H1 (cell line): ENCODE measurements at regions not wholly inside any gene's neighbourhood (a gene's known extent, or its start where the extent isn't known, plus 50 kb on each side); places are given as distances from the start of the nearest gene placed in this dataset.

Experiments
- CTCF ChIA-PET: fragments of 300-600 bp; sonication (Branson Sonifier 250); formaldehyde crosslinking; loops from one replicate; lab custom pipeline; 2021; ENCODE audit not compliant: partially characterized antibody; lab: Charles Lee
- POLR2A ChIA-PET: fragments of 300-600 bp; sonication (Branson Sonifier 250); formaldehyde crosslinking; loops from one replicate; lab custom pipeline; 2021; ENCODE audit warnings: inconsistent platforms; ENCODE audit not compliant: partially characterized antibody; lab: Charles Lee
- DNase-seq, 2 experiments: peaks; one replicate each; pipeline versions ENCODE4 v3.0.0 to v3.0.0-alpha.2; 2010 to 2022; ENCODE audit warnings: low spot score in 2 of 2, low read depth in 1 of 2, mixed read lengths in 1 of 2
- FAIRE-seq: peaks from 2 replicates; lab custom pipeline; 2011; peaks lifted over from hg19 to GRCh38; lab: Jason Lieb, UNC
- H2AFZ ChIP-seq: 2 replicates; pipeline ENCODE4 v1.8.1; 2012; ENCODE audit warnings: low read length, inconsistent platforms
- H2AK5ac ChIP-seq: 2 replicates; pipeline ENCODE4 v1.6.1; 2013; ENCODE audit warnings: low read depth, low read length
- H2BK120ac ChIP-seq: replicated peaks from 2 replicates; pipeline ENCODE3; 2013; ENCODE audit warnings: low read depth, low read length, inconsistent platforms
- H2BK12ac ChIP-seq: 2 replicates; pipeline ENCODE4 v1.6.1; 2013; ENCODE audit warnings: low read depth, low read length
- H2BK15ac ChIP-seq: 2 replicates; pipeline ENCODE4 v1.6.1; 2013; ENCODE audit warnings: low read length
- H2BK20ac ChIP-seq: 2 replicates; pipeline ENCODE4 v1.6.1; 2013; ENCODE audit warnings: low read length
- H2BK5ac ChIP-seq: 2 replicates; pipeline ENCODE4 v1.6.1; 2013; ENCODE audit warnings: low read depth, low read length
- H3K14ac ChIP-seq: 2 replicates; pipeline ENCODE4 v1.6.1; 2013; ENCODE audit warnings: inconsistent platforms; ENCODE audit not compliant: insufficient read length
- H3K18ac ChIP-seq: 2 replicates; pipeline ENCODE4 v1.6.1; 2013; ENCODE audit warnings: low read length; ENCODE audit errors: extremely low read depth
- H3K23ac ChIP-seq: 2 replicates; pipeline ENCODE4 v1.6.1; 2013; ENCODE audit warnings: inconsistent platforms; ENCODE audit not compliant: insufficient read length
- H3K23me2 ChIP-seq: 2 replicates; pipeline ENCODE4 v1.6.1; 2013; ENCODE audit warnings: low read depth, low read length
- H3K27ac ChIP-seq: 2 replicates; pipeline ENCODE4 v1.6.1; 2011; ENCODE audit warnings: low read depth, low read length, inconsistent platforms
- H3K27me3 ChIP-seq, 4 experiments: replicated peaks in 1 of 4; 1 replicate in 1 of 4; 2 replicates in 3 of 4; pipeline versions ENCODE4 v1.6.1 to v1.8.1; 2011 to 2013; ENCODE audit warnings: low read length in 3 of 4, mild to moderate bottlenecking in 3 of 4, inconsistent platforms in 2 of 4, mixed read lengths in 2 of 4, moderate library complexity in 1 of 4; ENCODE audit not compliant: control insufficient read depth in 3 of 4, insufficient read depth in 3 of 4; ENCODE audit errors: extremely low read depth in 1 of 4
- H3K36me3 ChIP-seq, 4 experiments: 2 replicates each; pipeline versions ENCODE4 v1.6.1 to v1.8.1; 2011 to 2013; ENCODE audit warnings: mild to moderate bottlenecking in 4 of 4, low read length in 3 of 4, moderate library complexity in 2 of 4, control low read depth in 1 of 4, inconsistent platforms in 1 of 4; ENCODE audit not compliant: insufficient read depth in 4 of 4, control insufficient read depth in 2 of 4
- H3K4ac ChIP-seq: replicated peaks from 2 replicates; pipeline ENCODE3; 2013; ENCODE audit warnings: low read length, low read depth, mixed read lengths, inconsistent platforms; ENCODE audit not compliant: insufficient read length
- H3K4me1 ChIP-seq, 4 experiments: replicated peaks in 1 of 4; 1 replicate in 1 of 4; 2 replicates in 3 of 4; pipeline versions ENCODE4 v1.6.1 to v1.8.1; 2011 to 2013; ENCODE audit warnings: low read length in 3 of 4, inconsistent platforms in 2 of 4, mixed read lengths in 1 of 4; ENCODE audit not compliant: insufficient read depth in 4 of 4, control insufficient read depth in 3 of 4
- H3K4me2 ChIP-seq, 2 experiments: 2 replicates each; pipeline versions ENCODE4 v1.6.1 to v1.8.1; 2011 to 2013; ENCODE audit warnings: low read depth in 2 of 2, low read length in 2 of 2, control low read depth in 1 of 2, inconsistent platforms in 1 of 2, mild to moderate bottlenecking in 1 of 2; ENCODE audit not compliant: insufficient read depth in 1 of 2
- H3K4me3 ChIP-seq, 4 experiments: fragments of 200-600, 300-600 bp in 1 of 4; sonication (generic), shearing (Covaris generic), sonication (Bioruptor Twin) in 1 of 4; 2 replicates each; pipeline versions ENCODE4 v1.5.1 to v1.8.1; 2011 to 2016; ENCODE audit warnings: low read length in 4 of 4, low read depth in 3 of 4, control low read depth in 2 of 4, inconsistent platforms in 2 of 4, mild to moderate bottlenecking in 2 of 4, mixed read lengths in 1 of 4, moderate library complexity in 1 of 4; ENCODE audit not compliant: insufficient read depth in 2 of 4; ENCODE audit errors: extremely low read depth in 1 of 4
- H3K56ac ChIP-seq: replicated peaks from 2 replicates; pipeline ENCODE3; 2013; ENCODE audit warnings: low read depth, mild to moderate bottlenecking, mixed read lengths, low read length, inconsistent platforms; ENCODE audit not compliant: insufficient read length
- H3K79me1 ChIP-seq: 2 replicates; pipeline ENCODE4 v1.6.1; 2013; ENCODE audit warnings: low read depth, low read length, control low read depth
- H3K79me2 ChIP-seq, 2 experiments: 2 replicates each; pipeline versions ENCODE4 v1.6.1 to v1.8.1; 2012 to 2013; ENCODE audit warnings: low read length in 2 of 2, mild to moderate bottlenecking in 2 of 2, inconsistent platforms in 1 of 2; ENCODE audit not compliant: insufficient read depth in 2 of 2, control insufficient read depth in 1 of 2
- H3K9ac ChIP-seq, 4 experiments: replicated peaks in 1 of 4; 1 replicate in 1 of 4; 2 replicates in 3 of 4; pipeline versions ENCODE4 v1.6.1 to v1.8.1; 2011 to 2013; ENCODE audit warnings: low read depth in 3 of 4, low read length in 3 of 4, control low read depth in 2 of 4, mild to moderate bottlenecking in 2 of 4, moderate library complexity in 2 of 4, inconsistent platforms in 1 of 4; ENCODE audit errors: extremely low read depth in 1 of 4
- H3K9me3 ChIP-seq, 2 experiments: 2 replicates each; pipeline versions ENCODE4 v1.6.1 to v1.8.1; 2012 to 2013; ENCODE audit warnings: mild to moderate bottlenecking in 2 of 2, moderate library complexity in 2 of 2, control low read depth in 1 of 2, inconsistent platforms in 1 of 2, low read depth in 1 of 2, low read length in 1 of 2, mixed read lengths in 1 of 2; ENCODE audit not compliant: insufficient read depth in 2 of 2
- H4K20me1 ChIP-seq, 2 experiments: replicated peaks in 1 of 2; 2 replicates each; pipeline versions ENCODE3 to v1.8.1; 2011 to 2013; ENCODE audit warnings: inconsistent platforms in 2 of 2, low read length in 2 of 2, mild to moderate bottlenecking in 1 of 2; ENCODE audit not compliant: insufficient read depth in 2 of 2, control insufficient read depth in 1 of 2
- H4K5ac ChIP-seq: 2 replicates; pipeline ENCODE4 v1.6.1; 2013; ENCODE audit warnings: low read length, low read depth, mixed read lengths, inconsistent platforms; ENCODE audit not compliant: insufficient read length
- H4K8ac ChIP-seq: 2 replicates; pipeline ENCODE4 v1.8.0; 2013; ENCODE audit warnings: mild to moderate bottlenecking, moderate library complexity, low read length, inconsistent platforms; ENCODE audit not compliant: insufficient read depth; ENCODE audit errors: extremely low read depth
- H4K91ac ChIP-seq: replicated peaks from 2 replicates; pipeline ENCODE3; 2013; ENCODE audit warnings: low read length, mixed read lengths, inconsistent platforms; ENCODE audit not compliant: insufficient read length
- CHD1 ChIP-seq: IDR thresholded peaks from 2 replicates; pipeline ENCODE4 v1.6.1; 2012; ENCODE audit warnings: low read depth, low read length, improper control_type of control experiment
- EP300 ChIP-seq, 2 experiments: IDR thresholded peaks; 1 replicate in 1 of 2; 2 replicates in 1 of 2; pipeline ENCODE4 v1.6.1; 2011 to 2012; ENCODE audit warnings: low read depth in 2 of 2, low read length in 2 of 2, mild to moderate bottlenecking in 2 of 2, borderline replicate concordance in 1 of 2, inconsistent platforms in 1 of 2, moderate library complexity in 1 of 2
- GABPA ChIP-seq: IDR thresholded peaks from 2 replicates; pipeline ENCODE4 v1.6.1; 2011; ENCODE audit warnings: mild to moderate bottlenecking, low read length, moderate library complexity, borderline replicate concordance; ENCODE audit not compliant: insufficient read depth
- JUN ChIP-seq: IDR thresholded peaks from 2 replicates; pipeline ENCODE4 v1.6.1; 2011; ENCODE audit warnings: low read depth, mild to moderate bottlenecking, improper control_type of control experiment, low read length
- JUND ChIP-seq: IDR thresholded peaks from 2 replicates; pipeline ENCODE4 v1.6.1; 2011; ENCODE audit warnings: mild to moderate bottlenecking, improper control_type of control experiment, low read length
- RAD21 ChIP-seq, 2 experiments: IDR thresholded peaks in 1 of 2; conservative IDR thresholded peaks in 1 of 2; 2 replicates each; pipeline ENCODE4 v1.6.1; 2011; ENCODE audit warnings: low read depth in 2 of 2, low read length in 2 of 2, improper control_type of control experiment in 1 of 2, inconsistent platforms in 1 of 2, mild to moderate bottlenecking in 1 of 2, moderate library complexity in 1 of 2
- RNF2 ChIP-seq: fragments of 200-900, 300-1000 bp; sonication (generic); IDR thresholded peaks from 2 replicates; pipeline ENCODE4 v1.7.1; 2016; ENCODE audit warnings: borderline replicate concordance, low read depth, mild to moderate bottlenecking, antibody characterized with exemption, low read length; ENCODE audit not compliant: poor library complexity, severe bottlenecking; ENCODE audit errors: missing control alignments
- RXRA ChIP-seq: IDR thresholded peaks from 2 replicates; pipeline ENCODE4 v1.6.1; 2011; ENCODE audit warnings: low read depth, mild to moderate bottlenecking, low read length, moderate library complexity; ENCODE audit not compliant: insufficient read depth
- SAP30 ChIP-seq: fragments of 300-600 bp; sonication (generic); IDR thresholded peaks from 2 replicates; pipeline ENCODE4 v1.7.1; 2012; ENCODE audit warnings: low read length, moderate library complexity, mild to moderate bottlenecking, inconsistent platforms; ENCODE audit not compliant: insufficient read depth, insufficient replicate concordance
- SIX5 ChIP-seq: IDR thresholded peaks from 2 replicates; pipeline ENCODE4 v1.6.1; 2011; ENCODE audit warnings: mild to moderate bottlenecking, low read depth, low read length
- SP2 ChIP-seq: IDR thresholded peaks from 2 replicates; pipeline ENCODE4 v1.6.1; 2012; ENCODE audit warnings: mild to moderate bottlenecking, low read length, inconsistent platforms
- TAF7 ChIP-seq: optimal IDR thresholded peaks from 2 replicates; pipeline ENCODE3; 2011; ENCODE audit warnings: low read depth, mild to moderate bottlenecking, inconsistent platforms, low read length, moderate library complexity, borderline replicate concordance
- TCF12 ChIP-seq: IDR thresholded peaks from 2 replicates; pipeline ENCODE4 v1.6.1; 2011; ENCODE audit warnings: low read depth, mild to moderate bottlenecking, low read length
- WGBS, 2 experiments: shearing (Covaris generic) in 1 of 2; methylation state at CpG; one replicate each; pipeline versions ENCODE4 v1.1.6 to v1.1.7; 2013 to 2015; ENCODE audit warnings: low lambda C conversion rate in 2 of 2, mixed read lengths in 2 of 2, inconsistent platforms in 1 of 2, low coverage in 1 of 2, missing lambda C conversion rate in 1 of 2; ENCODE audit not compliant: insufficient replicate concordance in 2 of 2, insufficient coverage in 1 of 2, insufficient read length in 1 of 2; ENCODE audit errors: extremely low coverage in 1 of 2, missing lambda C conversion rate in 1 of 2; 5-methylcytosine and 5-hydroxymethylcytosine counted together

DNA sequence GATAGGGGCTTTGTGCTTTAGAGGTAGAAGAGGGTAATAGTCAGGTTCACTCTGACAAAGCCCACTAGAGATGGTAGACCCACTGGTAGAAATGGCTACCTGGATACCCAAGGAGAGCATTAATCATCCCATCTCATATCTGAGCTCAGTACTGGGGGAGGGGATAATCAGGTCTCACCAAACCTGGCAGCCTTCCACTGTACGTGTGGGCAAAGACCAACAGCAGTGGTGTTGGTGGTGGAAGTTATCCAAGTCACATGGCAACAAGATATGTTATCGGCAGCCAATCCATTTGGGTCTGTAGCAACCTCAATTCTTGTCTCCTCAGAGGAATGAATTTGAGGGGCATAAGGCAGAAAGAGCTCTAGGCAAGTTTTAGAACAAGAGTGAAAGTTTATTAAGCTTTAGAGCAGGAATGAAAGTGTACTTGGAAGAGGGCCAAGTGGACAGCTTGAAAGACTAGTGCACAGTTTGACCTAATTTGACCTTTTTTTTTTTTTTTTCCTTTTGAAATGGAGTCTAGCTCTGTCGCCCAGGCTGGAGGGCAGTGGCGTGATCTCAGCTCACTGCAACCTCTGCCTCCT is 67.0 kb upstream of the CXCL13 start:
- Histone ChIP-seq H3K4me3 (no peak overlapping the region), H3K14ac (no peak overlapping the region), H3K4me2 (no peak overlapping the region), H3K56ac (no peak overlapping the region), H3K4me1 (no peaks in the 10 kb centered on the region), H3K36me3 (no peaks in the 10 kb centered on the region), H4K8ac (no peak overlapping the region), H4K5ac (no peak overlapping the region), H3K9me3 (peaks cover 7 to 14% of the 10 kb centered on the region in 2 experiments), H2BK120ac (no peak overlapping the region), H2BK20ac (no peak overlapping the region), H4K91ac (no peak overlapping the region), H3K79me1 (no peaks in the 10 kb centered on the region), H3K27me3 (no peaks in the 10 kb centered on the region), H3K23me2 (no peaks in the 10 kb centered on the region), H3K18ac (no peak overlapping the region), H3K23ac (no peak overlapping the region), H2BK12ac (no peak overlapping the region), H2BK15ac (no peak overlapping the region), H3K9ac (no peak overlapping the region), H3K4ac (no peak overlapping the region), H3K27ac (no peak overlapping the region), H2BK5ac (no peak overlapping the region), H3K79me2 (no peaks in the 10 kb centered on the region), H4K20me1 (no peaks in the 10 kb centered on the region), H2AK5ac (no peak overlapping the region), H2AFZ (no peak overlapping the region)
- ChIA-PET POLR2A (no interaction called here), CTCF (interaction anchor here (1.1 to 1.9 kb wide), 3 partner anchors 14 to 61 kb away, joined by 3 to 7 read pairs (median 5); no protein-coding TSS in a partner anchor)
- DNase-seq (no peak), FAIRE-seq (no peak)
- 77% methylated on average over 4 of the region's 4 CpGs; no CpG with 5 or more reads in 1 of the 2 experiments for WGBS, 2 experiments
- TF ChIP-seq SIX5 (no peak), JUND (no peak), CHD1 (no peak), JUN (no peak), RAD21 (IDR thresholded peaks at IDR 0.05 in 1 of 2, conservative IDR thresholded peaks at IDR 0.05 in 1 of 2; ENCODE audit: low read depth in 2 of 2, low read length in 2 of 2) (no peak), EP300 (IDR thresholded peaks at IDR 0.05; ENCODE audit: borderline replicate concordance in 1 of 2, low read depth in 2 of 2, low read length in 2 of 2) (no peak), TCF12 (no peak), SP2 (no peak), SAP30 (no peak), RXRA (no peak), RNF2 (no peak), TAF7 (no peak), GABPA (no peak)
